ENCODE measurements at regions not wholly inside any gene's neighbourhood (a gene's known extent, or its start where the extent isn't known, plus 50 kb on each side); places are given as distances from the start of the nearest gene placed in this dataset.

DNA sequence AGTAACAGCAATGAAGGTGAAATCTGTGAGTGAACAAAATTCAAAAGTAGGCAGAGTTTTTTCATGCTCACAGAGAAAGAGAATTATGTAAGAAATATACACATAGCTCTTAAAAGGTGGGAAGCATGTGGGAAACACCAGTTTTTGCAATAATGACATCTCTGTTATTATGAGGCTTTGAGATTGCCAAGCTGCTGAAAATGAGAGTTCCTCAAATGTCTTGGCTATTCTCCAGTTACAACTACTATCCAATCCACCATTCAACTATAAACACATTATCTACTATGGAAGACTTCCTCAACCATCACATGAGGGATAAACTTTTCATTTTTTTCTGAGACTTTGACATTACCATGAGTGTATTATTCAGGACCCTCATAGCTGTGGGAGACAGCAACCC lies 420.8 kb upstream of the ACTBL2 start:
- TF ChIP-seq, protein P1, sequence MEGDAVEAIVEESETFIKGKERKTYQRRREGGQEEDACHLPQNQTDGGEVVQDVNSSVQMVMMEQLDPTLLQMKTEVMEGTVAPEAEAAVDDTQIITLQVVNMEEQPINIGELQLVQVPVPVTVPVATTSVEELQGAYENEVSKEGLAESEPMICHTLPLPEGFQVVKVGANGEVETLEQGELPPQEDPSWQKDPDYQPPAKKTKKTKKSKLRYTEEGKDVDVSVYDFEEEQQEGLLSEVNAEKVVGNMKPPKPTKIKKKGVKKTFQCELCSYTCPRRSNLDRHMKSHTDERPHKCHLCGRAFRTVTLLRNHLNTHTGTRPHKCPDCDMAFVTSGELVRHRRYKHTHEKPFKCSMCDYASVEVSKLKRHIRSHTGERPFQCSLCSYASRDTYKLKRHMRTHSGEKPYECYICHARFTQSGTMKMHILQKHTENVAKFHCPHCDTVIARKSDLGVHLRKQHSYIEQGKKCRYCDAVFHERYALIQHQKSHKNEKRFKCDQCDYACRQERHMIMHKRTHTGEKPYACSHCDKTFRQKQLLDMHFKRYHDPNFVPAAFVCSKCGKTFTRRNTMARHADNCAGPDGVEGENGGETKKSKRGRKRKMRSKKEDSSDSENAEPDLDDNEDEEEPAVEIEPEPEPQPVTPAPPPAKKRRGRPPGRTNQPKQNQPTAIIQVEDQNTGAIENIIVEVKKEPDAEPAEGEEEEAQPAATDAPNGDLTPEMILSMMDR (optimal IDR thresholded peaks at IDR 0.05 in 1 of 3, IDR thresholded peaks at IDR 0.05 in 1 of 3, conservative IDR thresholded peaks at IDR 0.05 in 1 of 3; ENCODE audit: extremely low read depth in 1 of 3, insufficient read depth in 2 of 3, low read length in 3 of 3) = no peak
- no peak for TF ChIP-seq EZH2 (IDR thresholded peaks at IDR 0.05; ENCODE audit: low read length)
